DND-41 (cell line): ENCODE measurements at regions not wholly inside any gene's neighbourhood (a gene's known extent, or its start where the extent isn't known, plus 50 kb on each side); places are given as distances from the start of the nearest gene placed in this dataset.
A peak's percentile ranks its signal among the peaks of the same experiment; 100 is the strongest.

ENCODE experiments used
- CTCF ChIP-seq: IDR thresholded peaks from 2 replicates; pipeline ENCODE4 v1.5.1; 2012; ENCODE audit warnings: borderline replicate concordance, low read length, moderate library complexity, mild to moderate bottlenecking; ENCODE audit not compliant: poor library complexity, severe bottlenecking; ENCODE audit errors: extremely low read depth
- EZH2 ChIP-seq: IDR thresholded peaks from 3 replicates; pipeline ENCODE4 v1.6.1; 2012; ENCODE audit warnings: borderline replicate concordance, low read depth, mild to moderate bottlenecking, moderate library complexity, low read length, inconsistent platforms; ENCODE audit not compliant: severe bottlenecking

GRCh38 chr6:132161283-132161682, 210.1 kb upstream of the CCN2 start:
- peak; percentile 21 for TF ChIP-seq CTCF
- TF ChIP-seq EZH2: no peak
